CD4-positive, alpha-beta memory T cell (primary cell): ENCODE measurements at regions not wholly inside any gene's neighbourhood (a gene's known extent, or its start where the extent isn't known, plus 50 kb on each side); places are given as distances from the start of the nearest gene placed in this dataset.

Experiments
- CTCF ChIA-PET: fragments of 350-600 bp; sonication (Branson Sonifier 250); formaldehyde crosslinking; loops from one replicate; lab custom pipeline; 2021; ENCODE audit warnings: inconsistent platforms; ENCODE audit not compliant: partially characterized antibody; lab: Charles Lee
- POLR2A ChIA-PET: fragments of 350-600 bp; sonication (Branson Sonifier 250); formaldehyde crosslinking; loops from one replicate; lab custom pipeline; 2021; ENCODE audit not compliant: partially characterized antibody; lab: Charles Lee
- DNase-seq, 5 donors: peaks; one replicate each; pipeline versions ENCODE4 v3.0.0 to v3.0.0-alpha.2; 2020 to 2022; ENCODE audit warnings: mixed read lengths in 1 of 5
- H3K27ac ChIP-seq: one replicate; pipeline ENCODE4 v1.7.0; 2013; ENCODE audit warnings: low read depth, low read length
- H3K27me3 ChIP-seq: 2 replicates; pipeline ENCODE4 v1.7.0; 2013; ENCODE audit warnings: mild to moderate bottlenecking, low read length, moderate library complexity; ENCODE audit not compliant: insufficient read depth
- H3K36me3 ChIP-seq: 2 replicates; pipeline ENCODE4 v1.7.0; 2013; ENCODE audit warnings: mild to moderate bottlenecking, low read length, moderate library complexity; ENCODE audit not compliant: insufficient read depth
- H3K4me1 ChIP-seq: 2 replicates; pipeline ENCODE4 v1.7.0; 2013; ENCODE audit warnings: mild to moderate bottlenecking, low read length, moderate library complexity; ENCODE audit not compliant: insufficient read depth
- H3K4me3 ChIP-seq, 2 donors: one replicate each; pipeline ENCODE4 v1.7.0; 2013; ENCODE audit warnings: low read length in 2 of 2, mild to moderate bottlenecking in 1 of 2
- H3K9me3 ChIP-seq, 2 donors: one replicate each; pipeline ENCODE4 v1.7.0; 2013; ENCODE audit warnings: low read length in 2 of 2, control low read depth in 1 of 2; ENCODE audit not compliant: control insufficient read depth in 1 of 2
- H3K27ac Mint-ChIP-seq, 7 donors: one replicate each; pipeline ENCODE4 v1.8.0; 2020 to 2021; ENCODE audit warnings: mixed read lengths in 7 of 7, mild to moderate bottlenecking in 6 of 7, inconsistent platforms in 3 of 7, moderate library complexity in 3 of 7
- H3K27me3 Mint-ChIP-seq, 2 donors: one replicate each; pipeline ENCODE4 v1.8.0; 2020 to 2021; ENCODE audit warnings: mixed read lengths in 2 of 2
- H3K36me3 Mint-ChIP-seq, 2 donors: one replicate each; pipeline ENCODE4 v1.8.0; 2020 to 2021; ENCODE audit warnings: mixed read lengths in 2 of 2, inconsistent platforms in 1 of 2, mild to moderate bottlenecking in 1 of 2
- H3K4me1 Mint-ChIP-seq, 4 donors: one replicate each; pipeline ENCODE4 v1.8.0; 2020 to 2021; ENCODE audit warnings: mixed read lengths in 4 of 4, mild to moderate bottlenecking in 1 of 4
- H3K4me3 Mint-ChIP-seq, 8 donors: one replicate each; pipeline ENCODE4 v1.8.0; 2020 to 2021; ENCODE audit warnings: mixed read lengths in 8 of 8, mild to moderate bottlenecking in 7 of 8, moderate library complexity in 6 of 8, inconsistent platforms in 3 of 8
- H3K9me3 Mint-ChIP-seq, 8 donors: one replicate each; pipeline ENCODE4 v1.8.0; 2020 to 2021; ENCODE audit warnings: mixed read lengths in 8 of 8, mild to moderate bottlenecking in 5 of 8, inconsistent platforms in 3 of 8, moderate library complexity in 1 of 8
- intact Hi-C: fragments of 100-400 bp; cut with micrococcal nuclease; formaldehyde crosslinking; loops from one replicate; pipeline ENCODE4 v1.15.1; 2023

DNA sequence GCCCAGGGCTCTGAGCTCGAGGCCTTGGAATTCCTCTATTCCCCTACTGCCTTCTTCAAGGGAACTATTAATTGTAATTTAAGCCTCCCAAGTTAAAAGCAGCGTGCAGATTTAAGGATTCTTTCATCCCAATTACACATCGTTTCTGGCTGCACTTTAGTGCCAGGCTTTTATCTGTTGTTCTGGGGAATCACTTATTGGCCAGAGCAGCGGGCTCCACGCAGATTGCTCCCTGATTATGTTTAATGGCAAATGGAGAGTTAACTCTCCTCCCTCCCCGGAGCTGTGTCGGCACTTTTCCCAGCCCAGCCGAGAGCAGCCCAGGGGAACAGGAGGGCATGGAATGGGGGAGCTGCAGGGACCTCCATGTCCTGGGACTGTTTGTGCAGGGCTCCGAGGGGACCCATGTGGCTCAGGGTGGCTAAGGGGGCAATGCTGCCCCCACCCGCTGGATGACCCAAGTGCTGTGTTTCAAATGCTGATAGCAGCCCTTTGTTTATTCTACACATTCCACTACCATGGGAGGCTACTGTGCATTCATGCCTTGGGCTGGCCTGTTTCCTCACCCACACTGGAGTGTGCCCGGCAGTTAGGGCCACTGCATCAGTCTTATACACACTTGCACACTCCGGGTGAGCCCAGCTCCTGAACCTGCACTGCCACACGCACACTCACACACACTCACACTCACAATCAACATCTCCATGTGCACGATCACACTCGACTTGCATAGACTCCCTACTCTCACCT lies 93.3 kb upstream of the POU3F1 start:
- ChIA-PET CTCF (no interaction called here), POLR2A (no interaction called here)
- Histone ChIP-seq H3K27me3 (peaks cover 39% of the 10 kb centered on the region), H3K4me1 (no peaks in the 10 kb centered on the region), H3K36me3 (no peaks in the 10 kb centered on the region), H3K9me3 (no peaks in the 10 kb centered on the region), H3K27ac (no peak overlapping the region), H3K4me3 (no peak overlapping the region)
- H3K4me3 Mint-ChIP-seq = no peak overlapping the region
- no peaks in the 10 kb centered on the region for H3K4me1 Mint-ChIP-seq
- peaks cover 0 to 3% (median 0%) of the 10 kb centered on the region in 8 donors for H3K9me3 Mint-ChIP-seq
- no peaks in the 10 kb centered on the region for H3K36me3 Mint-ChIP-seq
- no peak for DNase-seq
- no peak overlapping the region for H3K27ac Mint-ChIP-seq
- peaks cover 57 to 63% of the 10 kb centered on the region in 2 donors for H3K27me3 Mint-ChIP-seq
- intact Hi-C loops = no loop called here

DNA sequence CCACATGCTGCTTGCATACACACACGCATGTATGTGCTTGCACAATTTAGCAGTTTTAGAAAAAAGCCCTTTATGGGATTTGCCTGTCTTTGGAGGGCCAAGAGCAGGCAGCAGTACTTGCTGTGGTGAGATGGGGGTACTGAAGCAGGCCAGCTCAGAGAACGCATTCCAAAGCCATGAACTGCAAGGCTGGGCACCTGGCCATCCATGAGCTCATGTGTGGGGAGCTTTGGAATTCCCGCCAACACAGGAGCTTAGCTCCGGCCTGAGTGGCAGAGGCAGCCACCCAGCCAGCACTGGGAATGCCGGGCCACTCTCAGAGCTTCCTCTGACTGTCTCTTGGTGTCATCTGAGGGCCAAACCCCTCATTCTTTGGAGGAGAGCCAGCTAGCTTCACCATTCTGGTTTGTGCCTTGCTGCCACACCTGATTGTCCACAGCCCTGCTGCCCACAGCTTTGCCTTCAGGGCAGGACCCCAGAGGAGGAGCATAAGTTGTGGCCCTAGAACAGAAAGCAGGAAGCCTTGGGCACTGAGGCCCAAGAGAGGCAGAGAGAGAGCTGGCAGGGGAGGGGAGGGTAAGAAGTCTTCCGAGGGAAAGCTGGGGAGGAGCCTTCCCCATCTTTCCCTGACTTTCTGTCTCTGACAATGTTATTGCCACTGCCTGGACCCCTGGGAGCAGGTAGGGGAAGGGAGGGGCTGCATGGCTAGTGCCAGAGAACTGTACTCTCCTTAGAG lies 92.1 kb upstream of the POU3F1 start:
- Mint-ChIP-seq H3K9me3 (no peaks in the 10 kb centered on the region), H3K36me3 (no peaks in the 10 kb centered on the region), H3K4me1 (no peaks in the 10 kb centered on the region), H3K27ac (no peak overlapping the region), H3K27me3 (peaks cover 56 to 65% of the 10 kb centered on the region in 2 donors), H3K4me3 (no peak overlapping the region)
- ChIA-PET CTCF (no interaction called here), POLR2A (no interaction called here)
- Histone ChIP-seq H3K27me3 (peaks cover 35% of the 10 kb centered on the region), H3K4me1 (no peaks in the 10 kb centered on the region), H3K4me3 (no peak overlapping the region), H3K36me3 (no peaks in the 10 kb centered on the region), H3K27ac (no peak overlapping the region), H3K9me3 (no peaks in the 10 kb centered on the region)
- no peak for DNase-seq
- intact Hi-C loops = no loop called here

DNA sequence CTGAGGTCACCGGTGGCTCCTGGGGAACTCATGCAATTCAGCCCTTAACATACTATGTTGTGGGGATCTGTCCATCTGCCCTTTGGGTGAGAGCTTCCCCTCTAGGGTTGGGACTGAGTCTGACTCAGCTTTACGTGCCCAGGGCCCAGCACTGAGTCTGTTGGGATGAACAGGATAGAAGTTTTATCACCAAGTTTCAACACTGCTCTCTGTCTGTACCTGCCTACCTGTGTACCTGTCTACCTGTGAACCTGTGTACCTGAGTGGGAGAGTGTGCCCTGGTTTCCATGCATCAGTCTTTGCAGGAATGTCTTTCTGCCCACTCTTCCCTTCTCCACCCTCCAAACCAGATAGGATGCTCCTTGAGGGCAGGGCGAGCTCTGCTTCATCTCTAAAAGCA lies 90.6 kb upstream of the POU3F1 start:
- intact Hi-C loops = no loop called here
- no peaks in the 10 kb centered on the region for H3K36me3 Mint-ChIP-seq
- CTCF ChIA-PET = no interaction called here
- no peak for DNase-seq
- peaks cover 49 to 58% of the 10 kb centered on the region in 2 donors for H3K27me3 Mint-ChIP-seq
- POLR2A ChIA-PET = no interaction called here
- H3K27me3 ChIP-seq = peaks cover 29% of the 10 kb centered on the region
- no peak overlapping the region for H3K27ac Mint-ChIP-seq
- H3K9me3 Mint-ChIP-seq = no peaks in the 10 kb centered on the region
- no peaks in the 10 kb centered on the region for H3K9me3 ChIP-seq
- no peaks in the 10 kb centered on the region for H3K4me1 ChIP-seq
- no peaks in the 10 kb centered on the region for H3K36me3 ChIP-seq
- no peak overlapping the region for H3K27ac ChIP-seq
- H3K4me3 Mint-ChIP-seq = no peak overlapping the region
- no peaks in the 10 kb centered on the region for H3K4me1 Mint-ChIP-seq
- no peak overlapping the region for H3K4me3 ChIP-seq

DNA sequence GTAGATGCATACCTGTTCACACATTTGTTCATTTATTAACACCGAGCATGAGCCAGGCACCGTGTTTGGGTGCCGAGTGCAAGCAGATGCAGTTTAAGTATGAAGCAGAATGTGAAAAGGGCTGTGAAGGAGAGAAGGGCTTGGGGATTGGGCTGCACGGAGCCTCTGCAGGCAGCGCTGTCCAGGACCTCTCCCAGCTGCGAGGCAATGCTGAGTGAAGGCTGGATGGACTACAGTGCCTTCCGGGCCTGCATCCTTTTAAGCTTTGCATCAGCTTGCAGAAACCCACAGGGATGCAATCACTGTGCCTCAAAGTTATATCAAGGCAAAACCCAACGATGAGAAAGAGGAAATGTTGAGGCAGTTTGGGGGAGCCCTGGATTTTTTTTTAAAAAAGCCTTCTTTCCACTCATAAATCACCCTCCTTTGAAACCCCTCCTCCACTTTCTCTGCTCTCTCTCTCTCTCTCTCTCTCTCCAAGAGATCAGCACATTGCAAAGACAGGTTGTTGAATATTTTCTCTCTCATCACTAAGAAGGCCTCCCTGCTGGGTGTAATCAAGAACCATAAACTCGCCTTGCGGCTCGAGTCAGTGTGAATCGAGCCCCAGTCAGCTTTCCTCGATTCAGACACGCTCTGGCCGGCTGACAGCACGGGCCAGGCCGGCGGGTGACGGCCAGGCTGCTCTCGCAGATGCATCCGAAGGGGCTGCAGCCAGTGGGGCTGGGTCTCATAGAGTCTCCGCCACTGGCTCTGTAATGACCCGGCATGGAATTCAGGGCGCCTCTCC lies 89.2 kb upstream of the POU3F1 start:
- H3K4me1 ChIP-seq = no peaks in the 10 kb centered on the region
- ChIA-PET CTCF (no interaction called here), POLR2A (no interaction called here)
- peaks cover 47 to 61% of the 10 kb centered on the region in 2 donors for H3K27me3 Mint-ChIP-seq
- H3K9me3 Mint-ChIP-seq = peaks cover 0 to 2% (median 0%) of the 10 kb centered on the region in 8 donors
- intact Hi-C loops = no loop called here
- no peaks in the 10 kb centered on the region for H3K36me3 ChIP-seq
- H3K27ac ChIP-seq = no peak overlapping the region
- peak overlapping the region in 1 of 8 donors; percentile 46 for H3K4me3 Mint-ChIP-seq
- H3K4me3 ChIP-seq = no peak overlapping the region
- no peaks in the 10 kb centered on the region for H3K4me1 Mint-ChIP-seq
- no peak for DNase-seq
- no peak overlapping the region for H3K27ac Mint-ChIP-seq
- H3K36me3 Mint-ChIP-seq = no peaks in the 10 kb centered on the region
- H3K27me3 ChIP-seq = peaks cover 23% of the 10 kb centered on the region
- no peaks in the 10 kb centered on the region for H3K9me3 ChIP-seq

DNA sequence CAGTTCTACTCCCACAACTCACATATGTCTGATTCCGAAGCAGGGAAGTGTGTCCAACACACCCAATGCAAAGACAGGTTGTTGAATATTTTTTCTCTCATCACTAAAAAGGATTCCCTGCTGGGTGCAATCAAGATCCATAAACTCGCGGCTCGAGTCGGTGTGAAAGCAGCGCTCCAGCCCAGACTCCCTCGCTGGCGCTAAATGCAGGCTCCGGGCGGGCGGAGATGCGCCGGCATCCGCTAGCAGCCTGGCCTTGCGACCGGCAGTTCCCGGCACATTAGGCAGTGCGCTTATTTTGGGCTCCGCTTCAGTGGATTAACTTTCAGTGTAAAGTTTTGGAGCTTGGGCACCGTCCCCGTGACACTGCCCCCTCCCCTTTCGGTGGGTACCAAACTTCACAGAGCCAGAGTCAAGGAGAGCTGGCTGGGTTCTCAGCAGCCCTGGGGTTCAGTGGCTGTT lies 87.7 kb upstream of the POU3F1 start:
- Mint-ChIP-seq H3K4me3 (no peak overlapping the region), H3K9me3 (peaks cover 0 to 2% (median 0%) of the 10 kb centered on the region in 8 donors), H3K4me1 (no peaks in the 10 kb centered on the region), H3K27ac (no peak overlapping the region), H3K27me3 (peaks cover 45 to 60% of the 10 kb centered on the region in 2 donors), H3K36me3 (no peaks in the 10 kb centered on the region)
- ChIA-PET POLR2A (no interaction called here), CTCF (no interaction called here)
- no peak for DNase-seq
- Histone ChIP-seq H3K9me3 (no peaks in the 10 kb centered on the region), H3K27ac (no peak overlapping the region), H3K27me3 (peaks cover 17% of the 10 kb centered on the region), H3K4me3 (no peak overlapping the region), H3K4me1 (no peaks in the 10 kb centered on the region), H3K36me3 (no peaks in the 10 kb centered on the region)
- intact Hi-C loops = no loop called here

DNA sequence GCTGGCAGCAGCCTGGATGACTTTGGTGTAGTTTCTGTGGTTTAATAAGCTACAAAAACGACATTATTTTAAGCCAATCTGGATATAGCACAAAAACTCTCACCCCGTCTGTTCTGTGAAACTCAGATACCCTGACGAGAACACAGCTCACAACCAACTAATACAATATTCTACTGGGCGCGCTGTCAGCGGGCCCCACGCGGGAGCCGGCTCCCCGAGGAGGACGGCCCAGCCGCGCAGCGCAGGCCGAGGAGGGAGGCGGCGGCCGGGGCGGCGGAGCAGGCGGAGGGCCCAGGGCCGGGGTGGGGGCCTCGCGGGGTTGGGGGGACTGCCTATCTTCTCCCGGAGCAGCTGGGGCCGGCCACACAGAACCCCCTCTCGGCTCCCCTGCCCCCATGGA lies 87.2 kb upstream of the POU3F1 start:
- Histone ChIP-seq H3K4me1 (no peaks in the 10 kb centered on the region), H3K36me3 (no peaks in the 10 kb centered on the region), H3K27me3 (peaks cover 12% of the 10 kb centered on the region), H3K27ac (no peak overlapping the region), H3K9me3 (no peaks in the 10 kb centered on the region), H3K4me3 (no peak overlapping the region)
- ChIA-PET CTCF (no interaction called here), POLR2A (no interaction called here)
- no peaks in the 10 kb centered on the region for H3K4me1 Mint-ChIP-seq
- peaks cover 42 to 55% of the 10 kb centered on the region in 2 donors for H3K27me3 Mint-ChIP-seq
- no peak for DNase-seq
- H3K36me3 Mint-ChIP-seq = no peaks in the 10 kb centered on the region
- peaks cover 0 to 2% (median 0%) of the 10 kb centered on the region in 8 donors for H3K9me3 Mint-ChIP-seq
- intact Hi-C loops = no loop called here
- H3K27ac Mint-ChIP-seq = no peak overlapping the region
- no peak overlapping the region for H3K4me3 Mint-ChIP-seq

DNA sequence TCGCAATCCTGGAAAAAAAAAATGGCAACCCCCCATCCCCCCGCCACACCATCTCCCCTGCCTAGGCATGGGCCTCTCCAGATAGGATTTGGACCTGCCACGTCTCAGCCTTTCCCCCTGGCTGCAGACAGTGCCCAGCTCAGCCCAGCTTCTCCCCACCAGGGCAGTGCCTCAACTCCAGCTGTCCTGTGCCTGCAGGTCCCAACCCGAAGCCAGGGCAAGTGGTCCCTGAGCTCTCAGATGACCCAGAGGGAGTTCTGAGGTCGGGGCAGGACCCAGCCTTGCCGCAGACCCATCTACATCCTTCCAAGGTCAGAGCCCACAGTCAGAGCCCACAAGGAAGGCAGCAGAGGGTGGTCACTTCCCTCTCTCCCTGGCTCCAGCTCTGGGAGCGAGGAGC lies 86.7 kb upstream of the POU3F1 start:
- Histone ChIP-seq H3K4me1 (no peaks in the 10 kb centered on the region), H3K4me3 (no peak overlapping the region), H3K36me3 (no peaks in the 10 kb centered on the region), H3K27me3 (peaks cover 8% of the 10 kb centered on the region), H3K27ac (no peak overlapping the region), H3K9me3 (no peaks in the 10 kb centered on the region)
- Mint-ChIP-seq H3K27ac (no peak overlapping the region), H3K36me3 (no peaks in the 10 kb centered on the region), H3K9me3 (peaks cover 0 to 2% (median 0%) of the 10 kb centered on the region in 8 donors), H3K4me1 (no peaks in the 10 kb centered on the region), H3K4me3 (no peak overlapping the region), H3K27me3 (peaks cover 41 to 53% of the 10 kb centered on the region in 2 donors)
- ChIA-PET POLR2A (no interaction called here), CTCF (interaction anchor here (1.5 kb wide), 1 partner anchor 29 kb away, joined by 3 read pairs; no protein-coding TSS in a partner anchor)
- intact Hi-C loops = no loop called here
- DNase-seq = no peak
